HepG2 (cell line): ENCODE measurements at regions not wholly inside any gene's neighbourhood (a gene's known extent, or its start where the extent isn't known, plus 50 kb on each side); places are given as distances from the start of the nearest gene placed in this dataset.

ENCODE experiments used
- AGO2 ChIP-seq: fragments of 200-400 bp; formaldehyde crosslinking; optimal IDR thresholded peaks from 2 replicates; pipeline ENCODE3; 2017; ENCODE audit warnings: mild to moderate bottlenecking, low read depth, low read length, moderate library complexity
- SRF ChIP-seq: IDR thresholded peaks from 2 replicates; pipeline ENCODE4 v1.6.1; 2011; ENCODE audit warnings: mild to moderate bottlenecking, low read depth, low read length, moderate library complexity
- ZNF646 ChIP-seq: sonication (generic); formaldehyde crosslinking; IDR thresholded peaks from 2 replicates; pipeline ENCODE4 v1.9.0; 2021; ENCODE audit warnings: mild to moderate bottlenecking, missing genetic modification reagents

- TF ChIP-seq ZNF646 (CRISPR knock-in tag) (no peak), SRF (no peak), AGO2 (no peak)
Observed at GRCh38 chr4:130183766-130184165, 1087.8 kb downstream of the C4orf33 start.
